ENCODE measurements at regions not wholly inside any gene's neighbourhood (a gene's known extent, or its start where the extent isn't known, plus 50 kb on each side); places are given as distances from the start of the nearest gene placed in this dataset.

- TF ChIP-seq ZNF462 (CRISPR knock-in tag; IDR thresholded peaks at IDR 0.05) (no peak), ETS1 (IDR thresholded peaks at IDR 0.05) (no peak), JUNB (IDR thresholded peaks at IDR 0.05; ENCODE audit: unreplicated experiment) (no peak), POLR2AphosphoS5 (IDR thresholded peaks at IDR 0.05; ENCODE audit: low read depth) (no peak), NANOG (IDR thresholded peaks at IDR 0.05; ENCODE audit: borderline replicate concordance) (no peak), REST (IDR thresholded peaks at IDR 0.05; ENCODE audit: unreplicated experiment) (no peak), EZH2phosphoT487 (IDR thresholded peaks at IDR 0.05; ENCODE audit: unreplicated experiment) (no peak), CTCF (conservative IDR thresholded peaks at IDR 0.05; ENCODE audit: low read depth in 2 of 2) (no peak)
Measured at GRCh38 chr4:183013730-183014002, 85.4 kb upstream of the WWC2 start (continued).
